ENCODE measurements at regions not wholly inside any gene's neighbourhood (a gene's known extent, or its start where the extent isn't known, plus 50 kb on each side); places are given as distances from the start of the nearest gene placed in this dataset.
"Not testable (repeated sequence)": the region's sequence is repeated elsewhere in the genome, so short reads cannot be mapped to it uniquely, and the experiment has no call there.

DNA sequence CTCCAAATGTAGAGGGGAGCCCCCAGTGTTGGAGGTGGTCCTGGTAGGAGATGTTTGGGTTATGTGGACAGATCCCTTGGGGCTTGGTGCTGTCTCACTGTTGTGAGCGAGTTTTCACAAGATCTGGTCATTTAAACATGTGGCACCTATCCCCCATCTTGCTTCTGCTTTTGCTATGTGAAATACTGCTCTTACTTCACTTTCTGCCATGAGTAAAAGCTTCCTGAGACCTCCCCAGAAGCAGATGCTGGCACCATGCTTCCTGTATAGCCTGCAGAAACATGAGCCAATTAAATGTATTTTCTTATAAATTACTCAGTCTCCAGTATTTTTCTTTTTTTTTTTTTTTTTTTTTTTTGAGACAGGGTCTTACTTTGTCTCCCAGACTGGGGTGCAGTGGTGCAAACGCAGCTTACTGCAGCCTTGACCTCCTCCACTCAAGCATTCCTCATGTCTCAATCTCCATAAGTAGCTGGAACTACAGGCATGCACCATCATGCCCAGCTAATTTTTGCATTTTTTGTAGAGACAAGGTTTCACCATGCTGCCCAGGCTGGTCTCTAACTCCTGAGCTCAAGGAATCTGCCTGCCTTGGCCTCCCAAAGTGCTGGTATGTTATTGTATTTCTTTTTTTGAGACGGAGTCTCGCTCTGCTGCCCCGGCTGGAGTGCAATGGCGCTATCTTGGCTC is 177.1 kb downstream of the ALDH8A1 start:
- H3K4me1 ChIP-seq (ENCODE audit: control insufficient read depth in 1 of 2, insufficient read depth in 2 of 2, low read length in 2 of 2) = no peaks in the 10 kb centered on the region
- no peaks in the 10 kb centered on the region for H3K27me3 ChIP-seq (ENCODE audit: low read depth, low read length)
- H3K36me3 ChIP-seq (ENCODE audit: control insufficient read depth in 1 of 2, insufficient read depth in 2 of 2, low read length in 2 of 2) = no peaks in the 10 kb centered on the region
- H3K4me3 ChIP-seq (ENCODE audit: low read depth in 1 of 2, low read length in 2 of 2) = no peak overlapping the region
- H3K9me3 ChIP-seq (ENCODE audit: control insufficient read depth in 1 of 2, low read length in 2 of 2) = no peaks in the 10 kb centered on the region
- H3K27ac ChIP-seq (ENCODE audit: low read length) = no peak overlapping the region

DNA sequence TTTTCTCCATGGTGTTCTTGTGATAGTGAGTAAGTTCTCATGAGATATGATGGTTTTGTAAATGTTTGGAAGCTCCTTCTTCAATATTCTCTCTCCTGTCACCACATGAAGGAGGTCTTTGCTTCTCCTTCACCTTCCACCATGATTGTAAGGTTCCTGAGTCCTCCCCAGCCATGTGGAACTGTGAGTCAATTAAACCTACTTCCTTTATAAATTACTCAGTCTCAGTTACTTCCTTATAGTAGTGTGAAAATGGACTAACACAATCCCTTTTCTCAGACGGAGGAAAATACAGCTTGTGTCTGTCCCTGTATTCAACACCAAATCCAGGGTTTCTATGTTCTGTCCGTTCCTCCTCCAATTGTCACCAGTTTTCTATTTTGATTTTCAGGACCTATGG is 181.0 kb downstream of the ALDH8A1 start:
- Histone ChIP-seq H3K4me3 (ENCODE audit: low read depth in 1 of 2, low read length in 2 of 2) (no peak overlapping the region), H3K36me3 (ENCODE audit: control insufficient read depth in 1 of 2, insufficient read depth in 2 of 2, low read length in 2 of 2) (no peaks in the 10 kb centered on the region), H3K27me3 (ENCODE audit: low read depth, low read length) (no peaks in the 10 kb centered on the region), H3K9me3 (ENCODE audit: control insufficient read depth in 1 of 2, low read length in 2 of 2) (no peaks in the 10 kb centered on the region), H3K27ac (ENCODE audit: low read length) (no peak overlapping the region), H3K4me1 (ENCODE audit: control insufficient read depth in 1 of 2, insufficient read depth in 2 of 2, low read length in 2 of 2) (no peaks in the 10 kb centered on the region)

DNA sequence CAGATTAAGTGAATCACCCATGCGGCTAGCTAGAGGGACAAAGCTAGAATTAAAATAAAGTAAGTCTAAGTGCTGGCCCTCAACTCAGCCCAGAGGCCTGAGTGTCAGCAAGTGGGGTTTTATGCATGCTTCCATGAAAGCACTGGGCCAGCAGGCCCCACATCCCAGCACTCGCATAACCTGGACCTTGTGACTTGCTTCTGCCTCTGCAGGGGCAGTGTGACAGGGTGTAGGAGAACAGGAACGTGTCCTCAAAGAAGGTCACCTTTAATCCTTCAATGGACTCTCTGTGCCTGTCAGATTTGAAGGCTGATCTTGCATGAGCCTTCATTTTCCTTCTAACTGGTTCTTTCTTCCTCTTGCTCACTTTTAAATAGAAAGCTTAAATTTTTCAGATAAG is 183.4 kb downstream of the ALDH8A1 start:
- no peak overlapping the region for H3K4me3 ChIP-seq (ENCODE audit: low read depth in 1 of 2, low read length in 2 of 2)
- H3K4me1 ChIP-seq (ENCODE audit: control insufficient read depth in 1 of 2, insufficient read depth in 2 of 2, low read length in 2 of 2) = no peaks in the 10 kb centered on the region
- no peak overlapping the region for H3K27ac ChIP-seq (ENCODE audit: low read length)
- H3K27me3 ChIP-seq (ENCODE audit: low read depth, low read length) = no peaks in the 10 kb centered on the region
- H3K9me3 ChIP-seq (ENCODE audit: control insufficient read depth in 1 of 2, low read length in 2 of 2) = no peaks in the 10 kb centered on the region
- H3K36me3 ChIP-seq (ENCODE audit: control insufficient read depth in 1 of 2, insufficient read depth in 2 of 2, low read length in 2 of 2) = no peaks in the 10 kb centered on the region

DNA sequence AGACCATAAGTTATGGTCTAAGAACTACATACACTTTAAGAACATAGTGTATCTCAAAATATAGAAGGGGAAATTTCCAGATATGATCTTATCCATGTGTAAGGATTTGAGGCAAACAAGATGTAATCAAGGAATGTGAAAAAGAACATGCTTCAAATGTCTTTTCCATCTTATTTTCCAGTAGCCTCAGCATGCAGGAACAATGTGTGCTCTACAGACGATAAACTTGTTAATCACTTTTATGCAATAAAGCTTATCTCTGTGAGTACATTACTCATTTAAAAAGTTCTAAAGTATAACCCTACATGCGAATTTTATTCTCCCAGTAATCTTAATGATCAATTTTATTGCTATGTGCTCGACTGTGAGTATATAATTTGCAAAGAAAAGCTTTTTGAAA is 185.2 kb downstream of the ALDH8A1 start:
- H3K9me3 ChIP-seq (ENCODE audit: control insufficient read depth in 1 of 2, low read length in 2 of 2) = no peaks in the 10 kb centered on the region
- H3K4me3 ChIP-seq (ENCODE audit: low read depth in 1 of 2, low read length in 2 of 2) = no peak overlapping the region
- H3K27me3 ChIP-seq (ENCODE audit: low read depth, low read length) = no peaks in the 10 kb centered on the region
- no peaks in the 10 kb centered on the region for H3K36me3 ChIP-seq (ENCODE audit: control insufficient read depth in 1 of 2, insufficient read depth in 2 of 2, low read length in 2 of 2)
- no peak overlapping the region for H3K27ac ChIP-seq (ENCODE audit: low read length)
- no peaks in the 10 kb centered on the region for H3K4me1 ChIP-seq (ENCODE audit: control insufficient read depth in 1 of 2, insufficient read depth in 2 of 2, low read length in 2 of 2)

DNA sequence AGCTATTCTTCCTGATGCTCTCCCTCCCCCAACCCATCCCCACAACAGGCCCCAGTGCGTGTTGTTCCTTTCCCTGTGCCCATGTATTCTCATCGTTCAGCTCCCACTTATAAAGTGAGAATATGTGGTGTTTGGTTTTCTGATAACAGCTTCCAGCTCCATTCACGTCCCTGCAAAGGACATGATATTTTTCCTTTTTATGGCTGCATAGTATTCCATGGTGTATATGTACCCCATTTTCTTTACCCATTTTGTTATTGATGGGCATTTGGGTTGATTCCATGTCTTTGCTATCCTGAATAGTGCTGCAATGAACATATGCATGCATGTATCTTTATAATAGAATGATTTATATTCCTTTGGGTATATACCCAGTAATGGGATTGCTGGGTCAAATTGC is 186.3 kb downstream of the ALDH8A1 start:
- H3K9me3 ChIP-seq (ENCODE audit: control insufficient read depth in 1 of 2, low read length in 2 of 2); H3K27ac ChIP-seq (ENCODE audit: low read length); H3K27me3 ChIP-seq (ENCODE audit: low read depth, low read length); H3K4me1 ChIP-seq (ENCODE audit: control insufficient read depth in 1 of 2, insufficient read depth in 2 of 2, low read length in 2 of 2); H3K36me3 ChIP-seq (ENCODE audit: control insufficient read depth in 1 of 2, insufficient read depth in 2 of 2, low read length in 2 of 2); H3K4me3 ChIP-seq (ENCODE audit: low read depth in 1 of 2, low read length in 2 of 2): not testable (repeated sequence)

DNA sequence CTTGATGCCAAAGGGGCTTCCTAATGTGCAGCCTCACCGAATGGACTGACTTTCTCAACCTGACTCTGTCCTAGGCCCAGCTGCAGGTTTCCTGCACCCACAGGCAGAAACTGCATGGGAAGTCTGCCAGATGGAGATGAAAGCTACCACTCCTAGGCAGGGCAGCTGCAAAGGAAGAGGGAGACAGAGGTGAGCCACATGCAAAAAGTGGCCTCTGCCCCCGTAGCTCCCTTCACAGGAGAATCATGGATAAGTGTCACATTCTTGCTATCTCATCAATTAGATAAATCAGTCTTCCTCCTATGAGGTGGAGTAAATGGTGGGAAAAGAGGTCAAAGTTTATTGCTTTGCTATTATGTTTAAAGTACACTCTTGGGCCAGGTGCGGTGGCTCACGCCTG is 191.3 kb downstream of the ALDH8A1 start:
- Histone ChIP-seq H3K4me3 (ENCODE audit: low read depth in 1 of 2, low read length in 2 of 2) (no peak overlapping the region), H3K36me3 (ENCODE audit: control insufficient read depth in 1 of 2, insufficient read depth in 2 of 2, low read length in 2 of 2) (no peaks in the 10 kb centered on the region), H3K27ac (ENCODE audit: low read length) (no peak overlapping the region), H3K9me3 (ENCODE audit: control insufficient read depth in 1 of 2, low read length in 2 of 2) (no peaks in the 10 kb centered on the region), H3K4me1 (ENCODE audit: control insufficient read depth in 1 of 2, insufficient read depth in 2 of 2, low read length in 2 of 2) (no peaks in the 10 kb centered on the region), H3K27me3 (ENCODE audit: low read depth, low read length) (no peaks in the 10 kb centered on the region)

DNA sequence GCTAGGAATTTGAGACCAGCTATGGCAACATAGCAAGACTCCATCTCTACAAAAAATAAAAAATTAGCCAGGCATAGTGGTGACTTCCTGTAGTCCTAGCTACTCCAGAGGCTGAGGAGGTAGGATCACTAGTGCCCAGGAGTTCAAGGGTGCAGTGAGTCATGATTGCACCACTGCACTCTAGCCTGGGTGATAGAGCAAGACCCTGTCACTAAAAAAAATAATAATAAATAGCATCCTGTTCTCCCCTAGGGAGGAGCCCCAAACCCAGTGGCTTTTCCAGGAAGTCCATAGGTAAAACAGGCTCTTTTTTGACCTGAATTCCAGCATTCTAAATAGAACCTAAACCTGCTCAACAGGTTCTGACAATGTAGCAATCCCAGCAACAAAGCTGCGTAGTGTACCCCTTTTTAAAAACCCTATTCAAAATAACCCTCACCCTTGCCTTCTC is 192.0 kb downstream of the ALDH8A1 start:
- H3K4me3 ChIP-seq (ENCODE audit: low read depth in 1 of 2, low read length in 2 of 2) = no peak overlapping the region
- no peak overlapping the region for H3K27ac ChIP-seq (ENCODE audit: low read length)
- no peaks in the 10 kb centered on the region for H3K27me3 ChIP-seq (ENCODE audit: low read depth, low read length)
- no peaks in the 10 kb centered on the region for H3K36me3 ChIP-seq (ENCODE audit: control insufficient read depth in 1 of 2, insufficient read depth in 2 of 2, low read length in 2 of 2)
- H3K4me1 ChIP-seq (ENCODE audit: control insufficient read depth in 1 of 2, insufficient read depth in 2 of 2, low read length in 2 of 2) = no peaks in the 10 kb centered on the region
- H3K9me3 ChIP-seq (ENCODE audit: control insufficient read depth in 1 of 2, low read length in 2 of 2) = no peaks in the 10 kb centered on the region

DNA sequence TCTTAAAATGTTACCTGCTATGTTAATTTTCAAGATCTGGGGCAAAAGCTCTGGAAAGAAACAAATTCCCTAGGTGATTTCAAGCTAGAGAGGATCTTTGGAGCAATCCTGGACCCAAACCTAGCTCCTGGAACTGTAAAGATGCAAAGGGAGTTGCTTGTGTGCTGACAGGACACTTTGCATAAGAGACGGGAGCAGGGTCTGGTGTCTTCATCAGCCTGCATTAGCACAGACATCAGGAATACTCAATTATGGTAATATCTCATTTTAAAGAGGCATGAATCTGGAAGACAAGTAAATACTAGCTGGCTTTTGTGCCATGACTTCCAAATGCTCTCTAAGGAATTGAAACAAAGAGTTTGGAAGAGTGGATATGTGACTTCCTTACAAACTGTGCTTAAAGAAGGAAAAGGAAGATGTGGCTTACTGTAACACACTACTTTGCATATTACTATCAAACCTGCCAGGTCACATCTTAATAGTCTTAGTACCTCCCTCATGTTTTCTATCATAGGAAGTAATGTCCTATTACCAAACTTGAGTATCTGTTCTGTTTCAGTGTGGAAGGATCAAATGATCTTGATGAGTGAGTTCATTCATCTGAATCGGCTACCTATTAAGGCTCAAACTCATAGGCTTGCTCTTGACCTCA is 193.4 kb downstream of the ALDH8A1 start:
- H3K36me3 ChIP-seq (ENCODE audit: control insufficient read depth in 1 of 2, insufficient read depth in 2 of 2, low read length in 2 of 2) = no peaks in the 10 kb centered on the region
- H3K4me1 ChIP-seq (ENCODE audit: control insufficient read depth in 1 of 2, insufficient read depth in 2 of 2, low read length in 2 of 2) = no peaks in the 10 kb centered on the region
- H3K4me3 ChIP-seq (ENCODE audit: low read depth in 1 of 2, low read length in 2 of 2) = no peak overlapping the region
- no peak overlapping the region for H3K27ac ChIP-seq (ENCODE audit: low read length)
- no peaks in the 10 kb centered on the region for H3K9me3 ChIP-seq (ENCODE audit: control insufficient read depth in 1 of 2, low read length in 2 of 2)
- no peaks in the 10 kb centered on the region for H3K27me3 ChIP-seq (ENCODE audit: low read depth, low read length)

DNA sequence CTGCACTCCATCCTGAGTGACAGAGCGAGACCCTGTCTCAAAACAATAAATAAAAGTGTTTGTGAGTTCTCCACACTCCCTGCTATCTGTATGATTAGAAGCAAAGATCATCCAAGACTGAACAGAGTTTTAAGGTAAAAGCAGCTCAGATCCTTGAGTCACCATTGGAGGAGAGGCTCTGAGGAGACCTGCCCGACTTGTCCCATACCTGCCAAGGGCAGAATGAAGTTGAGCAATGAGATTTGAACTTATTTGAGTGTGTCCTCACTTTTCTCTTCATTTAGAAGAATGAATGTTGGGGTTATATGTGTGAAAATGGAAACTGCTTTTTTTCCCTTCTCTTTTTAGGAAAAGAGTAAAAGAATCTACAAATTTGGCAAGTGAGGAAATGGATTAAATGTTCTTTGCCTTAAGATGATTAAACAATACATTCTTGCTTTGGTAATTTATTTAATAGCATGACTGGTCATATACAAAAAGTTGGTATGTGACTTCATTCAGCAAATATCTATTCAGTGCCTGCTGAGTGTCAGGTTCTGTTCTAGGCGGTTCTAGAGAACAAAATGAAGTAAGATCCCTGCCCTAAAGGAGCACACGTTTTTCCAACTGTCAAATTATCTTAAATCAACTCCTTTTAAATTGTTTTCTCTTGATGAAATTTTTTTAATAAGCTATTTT is 195.7 kb downstream of the ALDH8A1 start:
- no peaks in the 10 kb centered on the region for H3K27me3 ChIP-seq (ENCODE audit: low read depth, low read length)
- no peak overlapping the region for H3K4me3 ChIP-seq (ENCODE audit: low read depth in 1 of 2, low read length in 2 of 2)
- H3K4me1 ChIP-seq (ENCODE audit: control insufficient read depth in 1 of 2, insufficient read depth in 2 of 2, low read length in 2 of 2) = no peaks in the 10 kb centered on the region
- no peak overlapping the region for H3K27ac ChIP-seq (ENCODE audit: low read length)
- no peaks in the 10 kb centered on the region for H3K36me3 ChIP-seq (ENCODE audit: control insufficient read depth in 1 of 2, insufficient read depth in 2 of 2, low read length in 2 of 2)
- H3K9me3 ChIP-seq (ENCODE audit: control insufficient read depth in 1 of 2, low read length in 2 of 2) = no peaks in the 10 kb centered on the region

DNA sequence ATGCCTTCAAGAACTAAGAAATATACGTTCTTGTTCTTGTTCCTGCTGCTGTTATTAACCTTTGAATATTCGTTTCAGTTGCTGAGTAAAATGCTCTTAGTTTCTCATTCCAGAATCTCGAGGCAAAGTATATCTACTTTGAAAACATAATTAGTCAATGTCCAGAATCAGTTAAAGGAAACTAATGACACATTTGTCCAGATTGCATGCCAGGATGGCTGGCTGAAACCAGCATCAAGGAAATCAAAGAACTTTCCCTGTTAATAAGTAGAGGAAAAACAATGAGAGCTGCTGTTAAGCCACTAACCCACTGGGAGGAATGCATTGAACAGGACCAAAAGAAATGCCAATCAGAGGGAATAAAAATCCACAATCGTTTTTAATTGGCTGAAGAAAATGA is 196.9 kb downstream of the ALDH8A1 start:
- Histone ChIP-seq H3K9me3 (ENCODE audit: control insufficient read depth in 1 of 2, low read length in 2 of 2) (no peaks in the 10 kb centered on the region), H3K4me1 (ENCODE audit: control insufficient read depth in 1 of 2, insufficient read depth in 2 of 2, low read length in 2 of 2) (no peaks in the 10 kb centered on the region), H3K36me3 (ENCODE audit: control insufficient read depth in 1 of 2, insufficient read depth in 2 of 2, low read length in 2 of 2) (no peaks in the 10 kb centered on the region), H3K27me3 (ENCODE audit: low read depth, low read length) (no peaks in the 10 kb centered on the region), H3K27ac (ENCODE audit: low read length) (no peak overlapping the region), H3K4me3 (ENCODE audit: low read depth in 1 of 2, low read length in 2 of 2) (no peak overlapping the region)

DNA sequence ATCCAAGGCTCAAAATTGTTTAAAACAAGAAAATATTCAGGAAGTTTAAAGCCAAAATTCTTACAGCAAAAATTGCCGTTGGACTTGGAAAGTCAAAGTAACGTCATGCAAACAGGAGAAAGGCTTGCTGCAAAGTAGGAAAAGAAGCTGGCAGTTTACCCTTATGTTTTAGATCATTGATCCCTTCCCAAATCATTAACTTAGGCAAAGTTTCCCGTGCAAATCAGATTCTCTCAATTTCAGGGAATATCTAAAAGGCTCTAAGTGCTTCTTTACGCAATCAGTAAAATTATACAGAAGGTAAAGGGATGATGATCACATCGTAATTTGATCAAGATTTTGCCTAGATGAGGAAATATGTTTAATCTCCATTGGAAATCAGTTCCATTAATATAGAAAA is 197.5 kb downstream of the ALDH8A1 start:
- H3K27me3 ChIP-seq (ENCODE audit: low read depth, low read length) = no peaks in the 10 kb centered on the region
- H3K4me3 ChIP-seq (ENCODE audit: low read depth in 1 of 2, low read length in 2 of 2) = no peak overlapping the region
- H3K27ac ChIP-seq (ENCODE audit: low read length) = no peak overlapping the region
- no peaks in the 10 kb centered on the region for H3K9me3 ChIP-seq (ENCODE audit: control insufficient read depth in 1 of 2, low read length in 2 of 2)
- no peaks in the 10 kb centered on the region for H3K4me1 ChIP-seq (ENCODE audit: control insufficient read depth in 1 of 2, insufficient read depth in 2 of 2, low read length in 2 of 2)
- no peaks in the 10 kb centered on the region for H3K36me3 ChIP-seq (ENCODE audit: control insufficient read depth in 1 of 2, insufficient read depth in 2 of 2, low read length in 2 of 2)
